HL-60 (cell line): ENCODE measurements at regions not wholly inside any gene's neighbourhood (a gene's known extent, or its start where the extent isn't known, plus 50 kb on each side); places are given as distances from the start of the nearest gene placed in this dataset.

Experiments
- DNase-seq, 2 experiments: peaks; one replicate each; pipeline ENCODE4 v3.0.0-alpha.2; 2010 to 2020; ENCODE audit warnings: low read depth in 1 of 2, low spot score in 1 of 2
- H3K27ac ChIP-seq: fragments of 250-450 bp; sonication (Bioruptor Pico); replicated peaks from 2 replicates; pipeline ENCODE4 v1.5.1; 2020; ENCODE audit warnings: mild to moderate bottlenecking, moderate library complexity
- H3K27me3 ChIP-seq: fragments of 250-450 bp; sonication (Bioruptor Pico); 2 replicates; pipeline ENCODE4 v1.5.1; 2021; ENCODE audit warnings: mild to moderate bottlenecking, moderate library complexity; ENCODE audit not compliant: insufficient read depth, poor library complexity, severe bottlenecking
- H3K4me3 ChIP-seq: replicated peaks from 2 replicates; pipeline ENCODE4 v1.5.1; 2011; ENCODE audit warnings: mild to moderate bottlenecking, control low read depth, low read length; ENCODE audit not compliant: insufficient read depth
- GABPA ChIP-seq: IDR thresholded peaks from 2 replicates; pipeline ENCODE4 v1.6.1; 2012; ENCODE audit warnings: low read depth
- POLR2AphosphoS5 ChIP-seq: IDR thresholded peaks from 2 replicates; pipeline ENCODE4 v1.6.1; 2012; ENCODE audit warnings: low read depth
- SPI1 ChIP-seq: IDR thresholded peaks from 2 replicates; pipeline ENCODE4 v1.6.1; 2012; ENCODE audit warnings: low read depth, mild to moderate bottlenecking, borderline replicate concordance
- TF ChIP-seq, protein P1 (sequence below): IDR thresholded peaks from 2 replicates; pipeline ENCODE4 v1.6.1; 2012; ENCODE audit warnings: low read depth; ENCODE audit not compliant: insufficient replicate concordance
- TF ChIP-seq, protein P2 (sequence below): IDR thresholded peaks from one replicate; pipeline ENCODE4 v1.5.1; 2011; ENCODE audit warnings: low read length, control low read depth, inconsistent platforms; ENCODE audit not compliant: insufficient read depth

DNA sequence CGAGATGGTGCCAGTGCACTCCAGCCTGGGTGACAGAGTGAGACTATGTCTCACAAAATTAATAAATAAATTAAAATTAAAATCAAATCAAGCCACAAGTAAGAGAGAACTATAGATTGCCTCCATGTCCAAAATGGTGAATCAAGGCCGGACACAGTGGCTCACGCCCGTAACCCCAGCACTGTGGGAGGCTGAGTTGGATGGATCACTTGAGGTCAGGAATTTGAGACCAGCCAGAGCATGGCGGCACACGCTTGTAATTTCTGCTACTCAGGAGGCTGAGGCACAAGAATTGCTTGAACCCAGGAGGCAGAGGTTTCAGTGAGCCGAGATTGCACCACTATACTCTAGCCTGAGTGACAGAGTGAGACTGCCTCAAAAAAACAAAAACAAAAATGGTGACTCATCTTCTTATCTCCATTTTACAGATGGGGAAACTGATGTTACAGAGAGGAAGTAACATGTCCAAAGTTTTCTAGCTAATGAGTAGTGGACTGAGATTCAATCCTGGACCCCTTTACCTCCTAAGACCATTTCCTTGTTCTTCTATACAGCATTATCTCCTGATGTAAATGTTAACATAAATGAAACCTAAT lies 99.0 kb upstream of the HNRNPU start:
- no peak overlapping the region for H3K4me3 ChIP-seq
- H3K27ac ChIP-seq, result no peak overlapping the region
- DNase-seq, result no peak
- H3K27me3 ChIP-seq, result no peaks in the 10 kb centered on the region
- no peak for TF ChIP-seq GABPA
- no peak for TF ChIP-seq POLR2AphosphoS5
- TF ChIP-seq, protein P1, sequence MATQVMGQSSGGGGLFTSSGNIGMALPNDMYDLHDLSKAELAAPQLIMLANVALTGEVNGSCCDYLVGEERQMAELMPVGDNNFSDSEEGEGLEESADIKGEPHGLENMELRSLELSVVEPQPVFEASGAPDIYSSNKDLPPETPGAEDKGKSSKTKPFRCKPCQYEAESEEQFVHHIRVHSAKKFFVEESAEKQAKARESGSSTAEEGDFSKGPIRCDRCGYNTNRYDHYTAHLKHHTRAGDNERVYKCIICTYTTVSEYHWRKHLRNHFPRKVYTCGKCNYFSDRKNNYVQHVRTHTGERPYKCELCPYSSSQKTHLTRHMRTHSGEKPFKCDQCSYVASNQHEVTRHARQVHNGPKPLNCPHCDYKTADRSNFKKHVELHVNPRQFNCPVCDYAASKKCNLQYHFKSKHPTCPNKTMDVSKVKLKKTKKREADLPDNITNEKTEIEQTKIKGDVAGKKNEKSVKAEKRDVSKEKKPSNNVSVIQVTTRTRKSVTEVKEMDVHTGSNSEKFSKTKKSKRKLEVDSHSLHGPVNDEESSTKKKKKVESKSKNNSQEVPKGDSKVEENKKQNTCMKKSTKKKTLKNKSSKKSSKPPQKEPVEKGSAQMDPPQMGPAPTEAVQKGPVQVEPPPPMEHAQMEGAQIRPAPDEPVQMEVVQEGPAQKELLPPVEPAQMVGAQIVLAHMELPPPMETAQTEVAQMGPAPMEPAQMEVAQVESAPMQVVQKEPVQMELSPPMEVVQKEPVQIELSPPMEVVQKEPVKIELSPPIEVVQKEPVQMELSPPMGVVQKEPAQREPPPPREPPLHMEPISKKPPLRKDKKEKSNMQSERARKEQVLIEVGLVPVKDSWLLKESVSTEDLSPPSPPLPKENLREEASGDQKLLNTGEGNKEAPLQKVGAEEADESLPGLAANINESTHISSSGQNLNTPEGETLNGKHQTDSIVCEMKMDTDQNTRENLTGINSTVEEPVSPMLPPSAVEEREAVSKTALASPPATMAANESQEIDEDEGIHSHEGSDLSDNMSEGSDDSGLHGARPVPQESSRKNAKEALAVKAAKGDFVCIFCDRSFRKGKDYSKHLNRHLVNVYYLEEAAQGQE, result no peak
- no peak for TF ChIP-seq SPI1
- TF ChIP-seq, protein P2, sequence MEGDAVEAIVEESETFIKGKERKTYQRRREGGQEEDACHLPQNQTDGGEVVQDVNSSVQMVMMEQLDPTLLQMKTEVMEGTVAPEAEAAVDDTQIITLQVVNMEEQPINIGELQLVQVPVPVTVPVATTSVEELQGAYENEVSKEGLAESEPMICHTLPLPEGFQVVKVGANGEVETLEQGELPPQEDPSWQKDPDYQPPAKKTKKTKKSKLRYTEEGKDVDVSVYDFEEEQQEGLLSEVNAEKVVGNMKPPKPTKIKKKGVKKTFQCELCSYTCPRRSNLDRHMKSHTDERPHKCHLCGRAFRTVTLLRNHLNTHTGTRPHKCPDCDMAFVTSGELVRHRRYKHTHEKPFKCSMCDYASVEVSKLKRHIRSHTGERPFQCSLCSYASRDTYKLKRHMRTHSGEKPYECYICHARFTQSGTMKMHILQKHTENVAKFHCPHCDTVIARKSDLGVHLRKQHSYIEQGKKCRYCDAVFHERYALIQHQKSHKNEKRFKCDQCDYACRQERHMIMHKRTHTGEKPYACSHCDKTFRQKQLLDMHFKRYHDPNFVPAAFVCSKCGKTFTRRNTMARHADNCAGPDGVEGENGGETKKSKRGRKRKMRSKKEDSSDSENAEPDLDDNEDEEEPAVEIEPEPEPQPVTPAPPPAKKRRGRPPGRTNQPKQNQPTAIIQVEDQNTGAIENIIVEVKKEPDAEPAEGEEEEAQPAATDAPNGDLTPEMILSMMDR, result no peak

DNA sequence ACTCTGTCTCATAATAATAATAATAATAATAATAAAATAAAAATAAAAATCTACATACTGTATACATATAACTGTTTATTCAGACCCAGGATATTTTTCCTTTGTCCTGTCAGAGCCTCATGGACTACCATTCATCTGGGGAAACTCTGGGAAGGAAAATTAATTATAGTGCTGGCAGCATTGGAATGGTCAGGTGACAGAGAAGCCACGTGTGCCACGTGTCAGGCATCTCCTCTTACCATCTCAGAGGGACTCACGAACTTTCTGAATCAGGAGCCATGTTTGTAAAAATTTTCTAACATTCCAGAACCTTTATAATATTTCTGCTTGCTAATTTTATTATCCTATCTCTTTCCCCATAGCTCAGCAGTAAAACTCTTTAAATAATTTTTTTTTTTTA lies 97.8 kb upstream of the HNRNPU start:
- Histone ChIP-seq H3K4me3 (no peak overlapping the region), H3K27ac (no peak overlapping the region), H3K27me3 (no peaks in the 10 kb centered on the region)
- no peak for DNase-seq
- TF ChIP-seq SPI1 (no peak), GABPA (no peak)
- TF ChIP-seq, protein P2, result no peak

DNA sequence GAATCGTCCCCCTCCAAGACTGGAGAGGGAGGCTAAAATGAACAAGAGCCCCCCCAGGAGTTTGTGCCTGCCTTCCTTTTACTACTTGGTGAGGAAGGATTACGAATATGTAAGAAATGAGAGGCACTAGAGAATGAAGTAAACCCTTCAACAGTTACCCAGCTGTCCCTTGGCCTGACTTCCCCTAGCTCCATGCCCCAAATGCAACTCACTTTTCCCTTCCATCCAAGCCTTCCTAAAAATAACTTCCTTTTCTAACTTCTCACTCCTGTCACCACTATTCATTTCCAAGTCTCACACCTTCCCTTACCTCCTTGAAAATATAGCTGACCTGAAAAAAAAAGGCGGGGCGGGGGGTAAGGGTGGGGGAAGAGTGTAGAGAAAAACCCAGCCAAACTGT lies 96.6 kb upstream of the HNRNPU start:
- no peaks in the 10 kb centered on the region for H3K27me3 ChIP-seq
- DNase-seq, result peak in 1 of 2 experiments; percentile 17
- no peak overlapping the region; the same call in 1 of the 2 replicates for H3K27ac ChIP-seq
- TF ChIP-seq, protein P1, result no peak
- TF ChIP-seq POLR2AphosphoS5 (no peak), GABPA (no peak)
- H3K4me3 ChIP-seq, result no peak overlapping the region

DNA sequence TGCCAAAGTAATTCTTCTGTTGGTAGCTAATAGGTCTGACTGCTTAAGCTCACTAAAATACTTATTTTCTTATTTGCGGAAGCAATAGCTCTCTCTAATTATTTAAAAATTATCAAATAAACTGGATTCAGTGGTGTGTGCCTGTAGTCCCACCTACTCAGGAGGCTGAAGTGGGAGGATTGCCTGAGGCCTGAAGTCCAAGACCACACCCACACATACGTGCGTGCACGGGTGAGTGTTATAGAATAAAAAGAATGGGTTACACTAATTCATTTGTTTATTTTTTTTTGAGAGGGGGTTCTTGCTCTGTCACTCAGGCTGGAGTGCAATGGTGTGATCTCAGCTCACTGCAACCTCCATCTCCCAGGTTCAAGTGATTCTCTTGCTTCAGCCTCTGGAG lies 94.2 kb upstream of the HNRNPU start:
- H3K4me3 ChIP-seq, result no peak overlapping the region
- H3K27ac ChIP-seq, result no peak overlapping the region
- TF ChIP-seq GABPA, result no peak
- TF ChIP-seq, protein P2, result no peak
- no peak for TF ChIP-seq SPI1
- TF ChIP-seq, protein P1, result no peak
- TF ChIP-seq POLR2AphosphoS5, result no peak
- H3K27me3 ChIP-seq, result no peaks in the 10 kb centered on the region
- no peak for DNase-seq
